ENCODE measurements at regions not wholly inside any gene's neighbourhood (a gene's known extent, or its start where the extent isn't known, plus 50 kb on each side); places are given as distances from the start of the nearest gene placed in this dataset.

DNA sequence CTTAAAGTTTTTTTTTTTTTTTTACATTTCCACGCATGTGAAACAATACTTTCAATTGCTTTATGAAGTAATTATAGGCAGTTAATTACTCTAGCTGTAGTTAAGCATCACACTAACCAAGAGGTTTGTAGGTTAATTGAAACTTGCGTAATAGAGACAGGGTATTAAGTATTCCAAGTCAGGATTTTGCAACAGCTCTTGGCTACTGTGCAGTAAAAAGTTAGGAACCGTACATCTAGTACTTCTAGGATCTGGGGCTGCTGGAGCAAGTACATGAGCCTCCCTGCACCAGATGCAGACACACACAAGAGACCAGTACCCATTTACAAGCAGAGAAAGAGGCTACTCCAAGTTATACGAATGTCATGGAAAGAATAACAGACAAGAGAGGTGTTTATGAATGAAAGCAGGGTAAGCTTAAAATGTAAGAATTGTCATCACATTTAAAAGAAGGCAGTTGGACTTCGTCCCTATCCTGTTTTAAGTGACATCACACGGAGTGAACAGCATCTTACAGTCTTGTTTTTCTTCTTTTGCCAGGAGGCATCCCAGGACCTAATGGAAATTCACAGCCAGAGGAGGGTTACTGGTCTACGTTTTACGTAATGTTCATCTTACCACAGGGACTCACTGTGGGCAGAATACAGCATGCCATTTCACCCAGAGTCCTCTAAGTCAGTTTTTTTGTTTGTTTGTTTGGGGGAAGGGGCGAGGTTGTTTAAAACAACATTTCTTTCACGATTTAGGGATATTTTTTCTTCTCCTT lies 379.6 kb upstream of the PSMD7 start:
- TF ChIP-seq POLR2A (IDR thresholded peaks at IDR 0.05), result no peak
- TF ChIP-seq, protein P1, sequence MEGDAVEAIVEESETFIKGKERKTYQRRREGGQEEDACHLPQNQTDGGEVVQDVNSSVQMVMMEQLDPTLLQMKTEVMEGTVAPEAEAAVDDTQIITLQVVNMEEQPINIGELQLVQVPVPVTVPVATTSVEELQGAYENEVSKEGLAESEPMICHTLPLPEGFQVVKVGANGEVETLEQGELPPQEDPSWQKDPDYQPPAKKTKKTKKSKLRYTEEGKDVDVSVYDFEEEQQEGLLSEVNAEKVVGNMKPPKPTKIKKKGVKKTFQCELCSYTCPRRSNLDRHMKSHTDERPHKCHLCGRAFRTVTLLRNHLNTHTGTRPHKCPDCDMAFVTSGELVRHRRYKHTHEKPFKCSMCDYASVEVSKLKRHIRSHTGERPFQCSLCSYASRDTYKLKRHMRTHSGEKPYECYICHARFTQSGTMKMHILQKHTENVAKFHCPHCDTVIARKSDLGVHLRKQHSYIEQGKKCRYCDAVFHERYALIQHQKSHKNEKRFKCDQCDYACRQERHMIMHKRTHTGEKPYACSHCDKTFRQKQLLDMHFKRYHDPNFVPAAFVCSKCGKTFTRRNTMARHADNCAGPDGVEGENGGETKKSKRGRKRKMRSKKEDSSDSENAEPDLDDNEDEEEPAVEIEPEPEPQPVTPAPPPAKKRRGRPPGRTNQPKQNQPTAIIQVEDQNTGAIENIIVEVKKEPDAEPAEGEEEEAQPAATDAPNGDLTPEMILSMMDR (IDR thresholded peaks at IDR 0.05), result no peak

Measured in right lobe of liver (tissue), 4 donors.